ENCODE measurements at regions not wholly inside any gene's neighbourhood (a gene's known extent, or its start where the extent isn't known, plus 50 kb on each side); places are given as distances from the start of the nearest gene placed in this dataset.
A peak's percentile ranks its signal among the peaks of the same experiment; 100 is the strongest.

GRCh38 chr10:93160140-93160539 is 86.4 kb downstream of the CYP26A1 start:
- TF ChIP-seq POLR2A (IDR thresholded peaks at IDR 0.05; ENCODE audit: low read depth, low read length): no peak
- FAIRE-seq: no peak

GRCh38 chr10:93160829-93161228 is 87.1 kb downstream of the CYP26A1 start:
- peak; percentile 94 for FAIRE-seq
- TF ChIP-seq POLR2A (IDR thresholded peaks at IDR 0.05; ENCODE audit: low read depth, low read length): 0 out of 2 replicates have a peak, but pooled peaks have one; percentile 15
- peak; percentile 71 for DNase-seq (ENCODE audit: insufficient read length, low spot score)

More at GRCh38 chr10:93160140-93160539, 86.4 kb downstream of the CYP26A1 start:
- no peak for DNase-seq (ENCODE audit: insufficient read length, low spot score)

- no peak for DNase-seq (ENCODE audit: insufficient read length, low spot score)
- peak; percentile 70 for FAIRE-seq
- TF ChIP-seq POLR2A (IDR thresholded peaks at IDR 0.05; ENCODE audit: low read depth, low read length): no peak
These were observed 91.7 kb downstream of the CYP26A1 start for GRCh38 chr10:93165367-93165766.

- no peak for TF ChIP-seq POLR2A (IDR thresholded peaks at IDR 0.05; ENCODE audit: low read depth, low read length)
- no peak for FAIRE-seq
- no peak for DNase-seq (ENCODE audit: insufficient read length, low spot score)
These were observed 92.4 kb downstream of the CYP26A1 start for GRCh38 chr10:93166134-93166533.

- FAIRE-seq: no peak
- no peak for DNase-seq (ENCODE audit: insufficient read length, low spot score)
- no peak for TF ChIP-seq POLR2A (IDR thresholded peaks at IDR 0.05; ENCODE audit: low read depth, low read length)
These were observed 98.1 kb downstream of the CYP26A1 start for GRCh38 chr10:93171837-93172236.

GRCh38 chr10:93173967-93174845 is 100.5 kb downstream of the CYP26A1 start:
- no peak for FAIRE-seq
- no peak for TF ChIP-seq POLR2A (IDR thresholded peaks at IDR 0.05; ENCODE audit: low read depth, low read length)

GRCh38 chr10:93175490-93175889 is 101.8 kb downstream of the CYP26A1 start:
- no peak for TF ChIP-seq POLR2A (IDR thresholded peaks at IDR 0.05; ENCODE audit: low read depth, low read length)
- FAIRE-seq (no peak), DNase-seq (ENCODE audit: insufficient read length, low spot score) (no peak)

More at GRCh38 chr10:93173967-93174845, 100.5 kb downstream of the CYP26A1 start:
- no peak for DNase-seq (ENCODE audit: insufficient read length, low spot score)

GRCh38 chr10:93177511-93177910 is 103.8 kb downstream of the CYP26A1 start:
- no peak for TF ChIP-seq POLR2A (IDR thresholded peaks at IDR 0.05; ENCODE audit: low read depth, low read length)
- DNase-seq (ENCODE audit: insufficient read length, low spot score) (no peak), FAIRE-seq (no peak)

GRCh38 chr10:93178226-93178625 is 104.5 kb downstream of the CYP26A1 start:
- FAIRE-seq: no peak
- no peak for DNase-seq (ENCODE audit: insufficient read length, low spot score)
- no peak for TF ChIP-seq POLR2A (IDR thresholded peaks at IDR 0.05; ENCODE audit: low read depth, low read length)

GRCh38 chr10:93180482-93180931 is 106.8 kb downstream of the CYP26A1 start:
- TF ChIP-seq POLR2A (IDR thresholded peaks at IDR 0.05; ENCODE audit: low read depth, low read length): no peak
- no peak for FAIRE-seq
- no peak for DNase-seq (ENCODE audit: insufficient read length, low spot score)

- FAIRE-seq: no peak
These were observed 107.8 kb downstream of the CYP26A1 start for GRCh38 chr10:93181271-93182048.

GRCh38 chr10:93182049-93182327 is 108.3 kb downstream of the CYP26A1 start:
- FAIRE-seq: no peak
- no peak for TF ChIP-seq POLR2A (IDR thresholded peaks at IDR 0.05; ENCODE audit: low read depth, low read length)
- no peak for DNase-seq (ENCODE audit: insufficient read length, low spot score)

More at GRCh38 chr10:93181271-93182048, 107.8 kb downstream of the CYP26A1 start:
- TF ChIP-seq POLR2A (IDR thresholded peaks at IDR 0.05; ENCODE audit: low read depth, low read length): no peak
- no peak for DNase-seq (ENCODE audit: insufficient read length, low spot score)

GRCh38 chr10:93182790-93183189 is 109.1 kb downstream of the CYP26A1 start:
- no peak for DNase-seq (ENCODE audit: insufficient read length, low spot score)
- TF ChIP-seq POLR2A (IDR thresholded peaks at IDR 0.05; ENCODE audit: low read depth, low read length): no peak
- no peak for FAIRE-seq

GRCh38 chr10:93186653-93187052 is 113.0 kb downstream of the CYP26A1 start:
- no peak for TF ChIP-seq POLR2A (IDR thresholded peaks at IDR 0.05; ENCODE audit: low read depth, low read length)
- FAIRE-seq (no peak), DNase-seq (ENCODE audit: insufficient read length, low spot score) (no peak)
